CD14-positive monocyte (primary cell): ENCODE measurements at regions not wholly inside any gene's neighbourhood (a gene's known extent, or its start where the extent isn't known, plus 50 kb on each side); places are given as distances from the start of the nearest gene placed in this dataset.

Experiments
- DNase-seq, 3 donors: peaks; one replicate each; pipeline ENCODE4 v3.0.0-alpha.2; 2011 to 2022
- H2AFZ ChIP-seq: 2 replicates; pipeline ENCODE4 v1.6.0; 2012; ENCODE audit warnings: mild to moderate bottlenecking, low read depth, low read length, inconsistent platforms; ENCODE audit not compliant: insufficient read depth, poor library complexity, severe bottlenecking
- H3K27ac ChIP-seq, 2 donors: 1 replicate in 1 of 2; 2 replicates in 1 of 2; pipeline ENCODE4 v1.5.1; 2012 to 2013; ENCODE audit warnings: low read length in 2 of 2, control low read depth in 1 of 2, inconsistent platforms in 1 of 2, low read depth in 1 of 2, mild to moderate bottlenecking in 1 of 2
- H3K27me3 ChIP-seq, 2 donors: one replicate each; pipeline versions ENCODE4 v1.6.0 to v1.6.1; 2011 to 2013; ENCODE audit warnings: low read length in 2 of 2; ENCODE audit not compliant: control insufficient read depth in 2 of 2, insufficient read depth in 2 of 2
- H3K36me3 ChIP-seq, 2 donors: replicated peaks in 1 of 2; 1 replicate in 1 of 2; 2 replicates in 1 of 2; pipeline versions ENCODE4 v1.5.1 to v1.6.1; 2012 to 2013; ENCODE audit warnings: low read length in 2 of 2, control low read depth in 1 of 2, inconsistent platforms in 1 of 2, mild to moderate bottlenecking in 1 of 2; ENCODE audit not compliant: insufficient read depth in 2 of 2, control insufficient read depth in 1 of 2
- H3K4me1 ChIP-seq, 2 donors: 1 replicate in 1 of 2; 2 replicates in 1 of 2; pipeline versions ENCODE4 v1.5.1 to v1.6.1; 2012 to 2013; ENCODE audit warnings: low read length in 2 of 2, control low read depth in 1 of 2, inconsistent platforms in 1 of 2, mild to moderate bottlenecking in 1 of 2, moderate library complexity in 1 of 2; ENCODE audit not compliant: insufficient read depth in 2 of 2, control insufficient read depth in 1 of 2
- H3K4me2 ChIP-seq: replicated peaks from 2 replicates; pipeline ENCODE3; 2012; ENCODE audit warnings: low read length, moderate library complexity, mild to moderate bottlenecking; ENCODE audit not compliant: poor library complexity, severe bottlenecking; ENCODE audit errors: extremely low read depth
- H3K4me3 ChIP-seq, 3 experiments: fragments of 200-600 bp in 1 of 3; sonication (generic) in 1 of 3; replicated peaks in 1 of 3; 1 replicate in 2 of 3; 2 replicates in 1 of 3; pipeline ENCODE4 v1.5.1; 2011 to 2013; ENCODE audit warnings: low read length in 3 of 3, mild to moderate bottlenecking in 3 of 3, control low read depth in 2 of 3, low read depth in 2 of 3, inconsistent platforms in 1 of 3, moderate library complexity in 1 of 3
- H3K79me2 ChIP-seq: 2 replicates; pipeline ENCODE4 v1.6.0; 2012; ENCODE audit warnings: mild to moderate bottlenecking, control low read depth, inconsistent platforms, low read length, moderate library complexity; ENCODE audit not compliant: insufficient read depth
- H3K9ac ChIP-seq: 2 replicates; pipeline ENCODE4 v1.6.0; 2017; ENCODE audit warnings: low read length, mild to moderate bottlenecking; ENCODE audit not compliant: insufficient read depth, poor library complexity, severe bottlenecking
- H3K9me3 ChIP-seq, 2 donors: replicated peaks in 1 of 2; 1 replicate in 1 of 2; 2 replicates in 1 of 2; pipeline versions ENCODE4 v1.5.1 to v1.6.1; 2012 to 2013; ENCODE audit warnings: low read length in 2 of 2, control low read depth in 1 of 2; ENCODE audit not compliant: control insufficient read depth in 1 of 2, insufficient read depth in 1 of 2
- H4K20me1 ChIP-seq: 2 replicates; pipeline ENCODE4 v1.6.0; 2012; ENCODE audit warnings: mild to moderate bottlenecking, low read length, control low read depth, moderate library complexity; ENCODE audit not compliant: insufficient read depth
- H3K27ac Mint-ChIP-seq, 7 donors: one replicate each; pipeline ENCODE4 v1.8.0; 2020; ENCODE audit warnings: mild to moderate bottlenecking in 7 of 7, mixed read lengths in 7 of 7, moderate library complexity in 6 of 7, inconsistent platforms in 2 of 7
- H3K27me3 Mint-ChIP-seq, 3 donors: one replicate each; pipeline ENCODE4 v1.8.0; 2021 to 2022; ENCODE audit warnings: low read depth in 3 of 3, mild to moderate bottlenecking in 3 of 3, mixed read lengths in 3 of 3, moderate library complexity in 3 of 3, inconsistent platforms in 1 of 3
- H3K36me3 Mint-ChIP-seq, 2 donors: one replicate each; pipeline ENCODE4 v1.8.0; 2020; ENCODE audit warnings: mixed read lengths in 2 of 2, inconsistent platforms in 1 of 2, mild to moderate bottlenecking in 1 of 2
- H3K4me1 Mint-ChIP-seq: one replicate; pipeline ENCODE4 v1.8.0; 2020; ENCODE audit warnings: mild to moderate bottlenecking, mixed read lengths
- H3K4me3 Mint-ChIP-seq, 2 donors: one replicate each; pipeline ENCODE4 v1.8.0; 2020; ENCODE audit warnings: mild to moderate bottlenecking in 2 of 2, mixed read lengths in 2 of 2, moderate library complexity in 1 of 2
- H3K9me3 Mint-ChIP-seq, 7 donors: one replicate each; pipeline ENCODE4 v1.8.0; 2020 to 2022; ENCODE audit warnings: mixed read lengths in 7 of 7, mild to moderate bottlenecking in 6 of 7, moderate library complexity in 6 of 7, inconsistent platforms in 2 of 7
- WGBS: methylation state at CpG from one replicate; pipeline ENCODE4 v1.1.5; 2013; ENCODE audit warnings: missing lambda C conversion rate; ENCODE audit not compliant: insufficient coverage; 5-methylcytosine and 5-hydroxymethylcytosine counted together
- intact Hi-C, 2 donors: fragments of 100-400 bp; cut with micrococcal nuclease; formaldehyde crosslinking; loops; one replicate each; pipeline versions ENCODE4 v1.15.0 to v1.15.1; 2023
- TF ChIP-seq, protein P1 (sequence below): fragments of 200-600 bp; IDR thresholded peaks from one replicate; pipeline ENCODE4 v1.8.0; 2022; ENCODE audit warnings: antibody characterized with exemption, mild to moderate bottlenecking

DNA sequence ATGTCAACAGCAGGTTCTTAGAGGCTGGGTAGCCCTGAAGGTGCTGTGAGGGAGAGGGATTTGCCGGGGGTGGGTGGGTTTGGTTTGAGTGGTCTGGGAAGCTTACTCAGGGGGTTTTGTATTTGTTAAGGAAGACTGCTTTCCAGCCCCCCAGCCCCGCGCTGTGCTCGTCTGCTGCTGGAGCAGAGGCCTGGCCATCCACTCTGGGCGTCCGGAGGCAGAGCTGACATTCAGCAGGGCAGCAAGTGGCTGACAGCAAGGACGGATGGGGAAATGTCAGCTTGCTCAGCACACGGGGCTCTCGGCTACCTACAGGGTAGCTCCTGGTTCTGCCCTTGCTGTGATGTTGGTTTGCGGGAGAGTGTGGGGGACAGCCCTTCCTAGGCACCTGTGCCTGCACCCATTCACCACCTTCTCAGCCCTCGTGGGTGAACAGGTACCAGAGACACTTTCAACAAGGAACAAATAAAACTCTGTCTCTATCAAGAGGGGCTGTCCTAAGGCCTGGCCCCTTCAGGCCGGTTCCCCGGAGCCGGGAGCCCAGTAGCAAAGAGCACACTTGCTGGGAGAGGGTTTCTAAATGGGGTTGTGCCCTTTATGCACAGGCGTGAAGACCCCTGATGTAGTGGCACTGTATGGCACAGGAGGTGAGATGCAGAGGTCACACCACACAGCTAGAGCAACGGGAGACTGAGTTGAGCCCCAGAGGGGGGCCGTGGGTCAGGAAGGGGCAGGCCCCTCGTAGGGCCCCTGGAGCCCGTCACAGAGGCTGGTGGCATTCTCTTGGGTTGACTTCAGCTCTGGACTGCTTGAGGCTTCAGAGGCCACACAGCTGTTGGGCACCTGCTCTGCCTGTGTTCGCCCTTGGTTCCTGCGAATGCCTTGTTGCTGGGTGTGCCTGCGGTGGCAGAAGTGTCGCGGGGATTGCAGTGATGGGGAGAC, 72.2 kb upstream of the SHH start:
- no peaks in the 10 kb centered on the region for H3K4me1 Mint-ChIP-seq
- Histone ChIP-seq H4K20me1 (no peaks in the 10 kb centered on the region), H3K9me3 (no peaks in the 10 kb centered on the region), H3K79me2 (no peaks in the 10 kb centered on the region), H3K27me3 (no peaks in the 10 kb centered on the region), H3K4me2 (no peak overlapping the region), H3K4me1 (no peaks in the 10 kb centered on the region), H3K9ac (no peak overlapping the region), H3K36me3 (no peaks in the 10 kb centered on the region), H3K27ac (no peak overlapping the region), H2AFZ (no peak overlapping the region), H3K4me3 (no peak overlapping the region)
- H3K9me3 Mint-ChIP-seq: peaks cover 0 to 9% (median 2%) of the 10 kb centered on the region in 7 donors
- no peaks in the 10 kb centered on the region for H3K36me3 Mint-ChIP-seq
- intact Hi-C loops: no loop called here
- TF ChIP-seq, protein P1, sequence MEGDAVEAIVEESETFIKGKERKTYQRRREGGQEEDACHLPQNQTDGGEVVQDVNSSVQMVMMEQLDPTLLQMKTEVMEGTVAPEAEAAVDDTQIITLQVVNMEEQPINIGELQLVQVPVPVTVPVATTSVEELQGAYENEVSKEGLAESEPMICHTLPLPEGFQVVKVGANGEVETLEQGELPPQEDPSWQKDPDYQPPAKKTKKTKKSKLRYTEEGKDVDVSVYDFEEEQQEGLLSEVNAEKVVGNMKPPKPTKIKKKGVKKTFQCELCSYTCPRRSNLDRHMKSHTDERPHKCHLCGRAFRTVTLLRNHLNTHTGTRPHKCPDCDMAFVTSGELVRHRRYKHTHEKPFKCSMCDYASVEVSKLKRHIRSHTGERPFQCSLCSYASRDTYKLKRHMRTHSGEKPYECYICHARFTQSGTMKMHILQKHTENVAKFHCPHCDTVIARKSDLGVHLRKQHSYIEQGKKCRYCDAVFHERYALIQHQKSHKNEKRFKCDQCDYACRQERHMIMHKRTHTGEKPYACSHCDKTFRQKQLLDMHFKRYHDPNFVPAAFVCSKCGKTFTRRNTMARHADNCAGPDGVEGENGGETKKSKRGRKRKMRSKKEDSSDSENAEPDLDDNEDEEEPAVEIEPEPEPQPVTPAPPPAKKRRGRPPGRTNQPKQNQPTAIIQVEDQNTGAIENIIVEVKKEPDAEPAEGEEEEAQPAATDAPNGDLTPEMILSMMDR: no peak
- no peak for DNase-seq
- no peak overlapping the region for H3K27ac Mint-ChIP-seq
- 90% methylated on average over 20 of the region's 24 CpGs for WGBS
- H3K27me3 Mint-ChIP-seq: peaks cover 2 to 4% (median 4%) of the 10 kb centered on the region in 3 donors
- H3K4me3 Mint-ChIP-seq: no peak overlapping the region

- no peak overlapping the region for H3K4me3 ChIP-seq
- peaks cover 0 to 6% (median 0%) of the 10 kb centered on the region in 7 donors for H3K9me3 Mint-ChIP-seq
- no peak overlapping the region for H3K4me3 Mint-ChIP-seq
- H3K27me3 ChIP-seq: no peaks in the 10 kb centered on the region
- no peaks in the 10 kb centered on the region for H3K36me3 ChIP-seq
- H3K27me3 Mint-ChIP-seq: peaks cover 2 to 4% (median 4%) of the 10 kb centered on the region in 3 donors
- no peaks in the 10 kb centered on the region for H3K79me2 ChIP-seq
- TF ChIP-seq, protein P1: no peak
- H3K27ac ChIP-seq: no peak overlapping the region
- H3K9me3 ChIP-seq: no peaks in the 10 kb centered on the region
- H3K36me3 Mint-ChIP-seq: no peaks in the 10 kb centered on the region
- no peaks in the 10 kb centered on the region for H3K4me1 Mint-ChIP-seq
- no peak overlapping the region for H3K27ac Mint-ChIP-seq
- WGBS: 85% methylated on average over 13 of the region's 16 CpGs
- no peak overlapping the region for H3K4me2 ChIP-seq
- no peak overlapping the region for H2AFZ ChIP-seq
- no peaks in the 10 kb centered on the region for H3K4me1 ChIP-seq
- H3K9ac ChIP-seq: no peak overlapping the region
- intact Hi-C loops: no loop called here
- no peaks in the 10 kb centered on the region for H4K20me1 ChIP-seq
- DNase-seq: no peak
Measured at GRCh38 chr7:155883491-155884224, 71.4 kb upstream of the SHH start.
